ENCODE measurements at regions not wholly inside any gene's neighbourhood (a gene's known extent, or its start where the extent isn't known, plus 50 kb on each side); places are given as distances from the start of the nearest gene placed in this dataset.
"Not testable (repeated sequence)": the region's sequence is repeated elsewhere in the genome, so short reads cannot be mapped to it uniquely, and the experiment has no call there.

DNA sequence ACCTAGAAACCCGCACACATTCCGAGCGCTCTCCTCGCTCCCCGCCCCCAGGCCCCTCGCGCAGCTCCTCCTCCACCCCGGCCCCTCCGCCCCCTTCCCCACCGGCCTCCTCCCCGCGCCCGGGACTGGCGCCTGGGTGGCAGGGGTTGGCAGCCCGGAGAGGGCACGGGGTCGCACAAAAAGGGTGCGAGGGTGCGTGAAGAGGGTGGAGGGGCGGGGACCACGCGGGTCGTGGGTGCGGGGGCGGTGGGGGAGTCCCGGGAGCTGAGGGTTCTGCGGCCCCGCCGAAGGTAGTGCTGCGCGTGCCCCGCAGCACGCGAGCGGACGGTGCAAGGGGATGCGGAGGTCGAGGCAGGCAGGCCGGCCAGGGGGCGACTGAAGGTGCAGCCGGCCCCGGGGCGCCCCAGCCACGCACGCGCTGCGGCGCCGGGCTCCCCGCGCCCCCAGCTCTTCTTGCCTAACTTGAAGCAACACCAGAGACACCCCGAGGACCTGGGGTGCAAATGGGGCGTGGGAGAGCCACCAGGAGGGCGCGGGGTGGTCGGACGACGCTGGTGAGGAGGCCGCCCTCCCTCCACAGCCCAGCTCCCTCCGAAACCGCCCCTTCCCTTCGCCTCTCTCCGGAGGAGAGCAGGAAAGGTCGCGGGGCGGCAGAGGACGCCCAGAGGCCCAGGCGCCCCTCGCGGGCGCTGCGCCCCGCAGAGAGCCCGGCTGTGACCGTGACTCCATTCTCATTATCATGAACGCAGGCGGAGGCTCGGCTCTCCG is 174.7 kb downstream of the ATP6V0E2 start:
- H3T11ph ChIP-seq (ENCODE audit: low read length); H3K56ac ChIP-seq (ENCODE audit: insufficient read length, low read depth, low read length); H3K9me3 ChIP-seq (ENCODE audit: control insufficient read depth, low read depth, low read length); H4K8ac ChIP-seq (replicated peaks; ENCODE audit: insufficient read length, low read depth, low read length); H2BK120ac ChIP-seq (ENCODE audit: low read depth, low read length, poor library complexity, severe bottlenecking); H3K79me1 ChIP-seq (ENCODE audit: insufficient read depth, low read depth, low read length, poor library complexity, severe bottlenecking); H3K4ac ChIP-seq (ENCODE audit: low read depth, low read length); H2BK15ac ChIP-seq (ENCODE audit: low read depth, low read length); H3K36me3 Mint-ChIP-seq (ENCODE audit: insufficient read depth in 1 of 3, low read depth in 3 of 3); H3K79me2 ChIP-seq (ENCODE audit: insufficient read depth, low read length); H3K4me1 ChIP-seq (ENCODE audit: insufficient read depth, low read length); H2BK20ac ChIP-seq (ENCODE audit: low read depth, low read length, poor library complexity, severe bottlenecking); H3K27ac ChIP-seq (ENCODE audit: insufficient read length, low read depth, low read length); H2BK5ac ChIP-seq (ENCODE audit: insufficient read length, low read length); H4K20me1 ChIP-seq (ENCODE audit: control insufficient read depth, insufficient read depth, insufficient read length); H2BK12ac ChIP-seq (ENCODE audit: insufficient read length, low read depth, low read length); H4K5ac ChIP-seq (ENCODE audit: insufficient read length, low read depth, low read length); H4K91ac ChIP-seq (ENCODE audit: insufficient read length, low read depth, low read length); H2AK5ac ChIP-seq (ENCODE audit: insufficient read length, low read length); H3K9me3 Mint-ChIP-seq; H3K18ac ChIP-seq (ENCODE audit: insufficient read length, low read depth, low read length); H3K27ac Mint-ChIP-seq; H3K9ac ChIP-seq (ENCODE audit: extremely low read depth, insufficient read length, low read length); H2AFZ ChIP-seq (ENCODE audit: low read length); H3K23ac ChIP-seq (ENCODE audit: insufficient read length, low read depth, low read length); H3K27me3 ChIP-seq (ENCODE audit: insufficient read depth, low read length): not testable (repeated sequence)
- peak; percentile 43 for DNase-seq
- WGBS (ENCODE audit: extremely low coverage, insufficient read length, low lambda C conversion rate) = no CpG with 5 or more reads among the region's 79 CpGs
- Mint-ChIP-seq H3K27me3 (ENCODE audit: low read depth) (peaks cover 70% of the 10 kb centered on the region), H3K4me3 (peak overlapping the region; percentile 65 to 86), H3K4me1 (peaks cover 12 to 13% of the 10 kb centered on the region in 2 experiments)
- peak overlapping the region; percentile 57; the same call in 1 of the 2 replicates for H3K14ac ChIP-seq (ENCODE audit: insufficient read depth, low read length)
- H3K4me2 ChIP-seq (ENCODE audit: insufficient read depth, insufficient read length, low read length) = peak overlapping the region; percentile 82
- H3K23me2 ChIP-seq (ENCODE audit: insufficient read length, low read depth, low read length, poor library complexity, severe bottlenecking) = peaks cover 13% of the 10 kb centered on the region
